GM23248 (cell line): ENCODE measurements at regions not wholly inside any gene's neighbourhood (a gene's known extent, or its start where the extent isn't known, plus 50 kb on each side); places are given as distances from the start of the nearest gene placed in this dataset.

Experiments
- EZH2 ChIP-seq: fragments of 200-600 bp; sonication (generic); IDR thresholded peaks from 2 replicates; pipeline ENCODE4 v1.6.1; 2018; ENCODE audit warnings: antibody characterized with exemption, mild to moderate bottlenecking; ENCODE audit not compliant: insufficient read depth, poor library complexity, severe bottlenecking
- EZH2phosphoT487 ChIP-seq: fragments of 200-600 bp; sonication (generic); IDR thresholded peaks from 2 replicates; pipeline ENCODE4 v1.6.1; 2018; ENCODE audit warnings: antibody characterized with exemption, moderate library complexity, mild to moderate bottlenecking, low read depth; ENCODE audit not compliant: insufficient read depth

GRCh38 chr16:64130140-64130539 is 991.7 kb downstream of the CDH11 start:
- no peak for TF ChIP-seq EZH2
- no peak for TF ChIP-seq EZH2phosphoT487
